HG03045 (cell line): ENCODE measurements at regions not wholly inside any gene's neighbourhood (a gene's known extent, or its start where the extent isn't known, plus 50 kb on each side); places are given as distances from the start of the nearest gene placed in this dataset.

Experiments used
- ATAC-seq: cut with Tn5 transposase; IDR thresholded peaks from one replicate; pipeline ENCODE4 v1.9.1; 2021; ENCODE audit warnings: mild to moderate bottlenecking, moderate library complexity; ENCODE audit not compliant: unreplicated experiment

- ATAC-seq: no peak
Measured at GRCh38 chr15:47514200-47514652, 203.1 kb upstream of the SEMA6D start.

GRCh38 chr15:47516558-47516957 lies 200.7 kb upstream of the SEMA6D start:
- no peak for ATAC-seq

- no peak for ATAC-seq
Measured at GRCh38 chr15:47516972-47517371, 200.3 kb upstream of the SEMA6D start.

- ATAC-seq: no peak
Measured at GRCh38 chr15:47517737-47518136, 199.6 kb upstream of the SEMA6D start.

GRCh38 chr15:47523681-47524475 lies 193.4 kb upstream of the SEMA6D start:
- ATAC-seq: no peak

- no peak for ATAC-seq
Measured at GRCh38 chr15:47529241-47529640, 188.1 kb upstream of the SEMA6D start.

GRCh38 chr15:47534673-47535072 lies 182.6 kb upstream of the SEMA6D start:
- ATAC-seq: no peak

- no peak for ATAC-seq
Measured at GRCh38 chr15:47541562-47541961, 175.7 kb upstream of the SEMA6D start.

- ATAC-seq: no peak
Measured at GRCh38 chr15:47542312-47542989, 174.9 kb upstream of the SEMA6D start.

GRCh38 chr15:47548231-47548630 lies 169.1 kb upstream of the SEMA6D start:
- no peak for ATAC-seq

GRCh38 chr15:47548986-47549385 lies 168.3 kb upstream of the SEMA6D start:
- no peak for ATAC-seq

- ATAC-seq: no peak
Measured at GRCh38 chr15:47551079-47551478, 166.2 kb upstream of the SEMA6D start.

GRCh38 chr15:47551546-47551945 lies 165.8 kb upstream of the SEMA6D start:
- ATAC-seq: no peak

- ATAC-seq: no peak
Measured at GRCh38 chr15:47552978-47553608, 164.2 kb upstream of the SEMA6D start.

- ATAC-seq: no peak
Measured at GRCh38 chr15:47553947-47554346, 163.4 kb upstream of the SEMA6D start.

GRCh38 chr15:47561102-47561501 lies 156.2 kb upstream of the SEMA6D start:
- ATAC-seq: no peak

GRCh38 chr15:47565949-47566348 lies 151.4 kb upstream of the SEMA6D start:
- no peak for ATAC-seq

- no peak for ATAC-seq
Measured at GRCh38 chr15:47566610-47567009, 150.7 kb upstream of the SEMA6D start.

GRCh38 chr15:47568030-47568429 lies 149.3 kb upstream of the SEMA6D start:
- no peak for ATAC-seq

GRCh38 chr15:47570044-47570443 lies 147.3 kb upstream of the SEMA6D start:
- no peak for ATAC-seq

GRCh38 chr15:47570451-47570850 lies 146.9 kb upstream of the SEMA6D start:
- no peak for ATAC-seq
